Stimulated activated effector memory CD8-positive, alpha-beta T cell treated with anti-CD3 and anti-CD28 coated beads, Interleukin-12 subunit alpha, Interleukin-12 subunit beta, amount 100 ng/mL, for 72 hours (primary cell): ENCODE measurements at regions not wholly inside any gene's neighbourhood (a gene's known extent, or its start where the extent isn't known, plus 50 kb on each side); places are given as distances from the start of the nearest gene placed in this dataset.
A peak's percentile ranks its signal among the peaks of the same experiment; 100 is the strongest.

Experiments used
- ATAC-seq: fragments of 150-1000 bp; cut with Tn5 transposase; 2 replicates; pipeline ENCODE4 v1.10.0; 2021
- DNase-seq, 2 donors: peaks; one replicate each; pipeline ENCODE4 v3.0.0; 2021 to 2022; ENCODE audit warnings: low spot score in 2 of 2
- H3K27ac Mint-ChIP-seq: one replicate; pipeline ENCODE4 v1.8.0; 2022; ENCODE audit warnings: mild to moderate bottlenecking, mixed read lengths
- H3K36me3 Mint-ChIP-seq: one replicate; pipeline ENCODE4 v1.8.0; 2022; ENCODE audit warnings: mild to moderate bottlenecking, mixed read lengths
- H3K4me1 Mint-ChIP-seq: one replicate; pipeline ENCODE4 v1.8.0; 2022; ENCODE audit warnings: mixed read lengths
- H3K4me3 Mint-ChIP-seq: one replicate; pipeline ENCODE4 v1.8.0; 2022; ENCODE audit warnings: mild to moderate bottlenecking, mixed read lengths
- H3K9me3 Mint-ChIP-seq: one replicate; pipeline ENCODE4 v1.8.0; 2022; ENCODE audit warnings: mixed read lengths

DNA sequence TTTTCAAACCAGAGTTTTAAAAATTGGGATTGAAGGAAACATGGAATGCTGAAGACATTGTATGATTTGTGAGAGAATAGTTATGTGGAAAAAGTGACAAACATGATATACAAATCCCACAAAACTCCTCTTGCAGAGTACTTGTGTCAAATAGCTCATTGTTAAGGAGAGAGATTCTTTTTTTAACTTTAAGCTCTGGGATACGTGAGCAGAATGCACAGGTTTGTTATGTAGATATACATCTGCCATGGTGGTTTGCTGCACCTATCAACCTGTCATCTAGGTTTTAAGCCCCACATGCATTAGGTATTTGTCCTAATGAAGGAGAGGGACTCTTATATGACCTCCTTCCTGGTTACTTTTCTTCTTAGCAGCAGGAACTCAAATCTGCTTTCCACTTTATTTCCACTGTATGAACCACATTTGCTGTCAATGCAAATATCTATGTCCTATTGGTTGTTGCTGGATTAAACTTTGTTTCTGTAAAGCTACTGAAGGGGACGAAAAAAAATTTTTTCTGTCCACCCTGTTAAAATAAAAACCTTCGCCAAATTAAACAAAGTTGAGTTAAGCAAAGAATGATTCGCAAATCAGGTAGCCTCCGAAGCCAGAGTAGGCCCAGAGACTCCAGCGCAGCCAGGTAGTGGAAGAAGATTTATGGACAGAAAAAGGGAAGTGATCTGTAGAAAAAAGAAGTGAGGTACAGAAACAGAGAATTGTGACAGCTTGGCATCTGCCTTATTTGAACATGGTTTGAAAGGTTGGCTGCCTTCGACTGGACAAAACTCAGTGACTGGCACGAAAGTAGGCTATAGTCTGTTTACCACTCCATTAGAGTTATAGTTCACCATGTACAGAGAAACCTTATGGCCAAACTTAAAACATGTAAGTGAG lies 430.1 kb upstream of the CHST9 start:
- ATAC-seq: no peak
- DNase-seq: no peak
- Mint-ChIP-seq H3K27ac (no peak overlapping the region), H3K36me3 (no peaks in the 10 kb centered on the region), H3K4me3 (no peak overlapping the region), H3K9me3 (peaks cover 10% of the 10 kb centered on the region), H3K4me1 (no peaks in the 10 kb centered on the region)

DNA sequence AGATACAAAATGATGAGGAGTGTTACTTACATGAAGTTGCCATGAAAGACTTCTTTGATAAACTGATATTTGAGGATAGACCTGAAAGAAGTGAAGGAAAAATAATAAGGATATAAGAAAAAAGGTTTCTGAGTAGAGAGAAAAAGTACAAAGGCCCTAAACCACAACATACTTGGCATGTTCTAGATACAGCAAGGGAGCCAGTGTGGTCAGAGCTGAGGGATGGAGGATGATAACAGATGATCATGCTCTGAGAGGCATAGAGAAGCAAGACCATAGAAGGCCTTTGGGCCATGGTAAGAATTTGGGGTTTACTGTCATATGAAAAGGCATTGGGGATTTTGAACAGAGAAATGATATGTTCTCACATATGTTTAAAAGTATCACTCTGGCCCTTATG lies 424.1 kb upstream of the CHST9 start:
- H3K36me3 Mint-ChIP-seq: no peaks in the 10 kb centered on the region
- H3K9me3 Mint-ChIP-seq: no peaks in the 10 kb centered on the region
- ATAC-seq: no peak

DNA sequence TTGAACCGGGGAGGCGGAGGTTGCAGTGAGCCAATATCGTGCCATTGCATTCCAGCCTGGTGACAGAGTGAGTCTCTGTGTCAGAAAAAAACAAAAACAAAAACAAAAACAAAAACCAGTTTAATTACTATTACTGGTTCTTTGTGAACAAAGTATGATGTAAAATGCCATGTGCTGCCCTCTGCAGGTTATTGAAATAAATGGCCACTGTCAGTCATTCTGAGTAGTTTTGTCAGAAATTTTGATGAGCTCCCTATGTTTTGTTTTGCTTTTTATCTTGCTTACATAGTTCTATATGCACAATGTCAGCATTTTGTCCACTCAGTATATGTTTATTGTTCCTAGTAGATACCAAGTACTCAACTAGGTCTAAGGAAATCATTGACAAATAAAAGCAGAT lies 423.6 kb upstream of the CHST9 start:
- ATAC-seq (no peak), DNase-seq (no peak)
- Mint-ChIP-seq H3K36me3 (no peaks in the 10 kb centered on the region), H3K4me3 (no peak overlapping the region), H3K4me1 (no peaks in the 10 kb centered on the region), H3K27ac (no peak overlapping the region), H3K9me3 (no peaks in the 10 kb centered on the region)

More for the DNA sequence above, 424.1 kb upstream of the CHST9 start:
- no peak for DNase-seq
- no peak overlapping the region for H3K4me3 Mint-ChIP-seq
- H3K27ac Mint-ChIP-seq: no peak overlapping the region
- no peaks in the 10 kb centered on the region for H3K4me1 Mint-ChIP-seq

GRCh38 chr18:27608174-27608573 lies 423.1 kb upstream of the CHST9 start:
- ATAC-seq (no peak), DNase-seq (no peak)
- no peaks in the 10 kb centered on the region for H3K36me3 Mint-ChIP-seq
- no peaks in the 10 kb centered on the region for H3K9me3 Mint-ChIP-seq
- no peak overlapping the region for H3K4me3 Mint-ChIP-seq
- no peaks in the 10 kb centered on the region for H3K4me1 Mint-ChIP-seq
- H3K27ac Mint-ChIP-seq: no peak overlapping the region

DNA sequence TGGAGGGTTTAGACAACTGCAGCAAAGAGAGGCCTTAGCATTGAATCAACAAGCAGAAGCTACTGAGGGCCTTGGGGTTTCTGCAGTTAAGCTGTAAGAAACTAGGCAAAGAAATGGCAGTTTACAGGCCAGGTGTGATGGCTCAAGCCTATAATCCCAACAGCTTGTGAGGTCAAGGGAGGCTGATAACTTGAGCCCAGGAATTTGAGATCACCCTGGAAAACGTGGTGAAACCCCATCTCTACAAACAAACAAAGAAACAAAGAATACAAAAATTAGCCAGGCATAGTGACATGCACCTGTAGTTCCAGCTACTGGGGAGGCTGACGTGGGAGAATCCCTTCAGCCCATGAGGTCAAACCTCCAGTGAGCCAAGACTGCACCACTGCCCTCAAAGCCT lies 421.6 kb upstream of the CHST9 start:
- Mint-ChIP-seq H3K9me3 (no peaks in the 10 kb centered on the region), H3K4me3 (no peak overlapping the region), H3K4me1 (no peaks in the 10 kb centered on the region), H3K36me3 (no peaks in the 10 kb centered on the region), H3K27ac (no peak overlapping the region)
- ATAC-seq: no peak
- no peak for DNase-seq

DNA sequence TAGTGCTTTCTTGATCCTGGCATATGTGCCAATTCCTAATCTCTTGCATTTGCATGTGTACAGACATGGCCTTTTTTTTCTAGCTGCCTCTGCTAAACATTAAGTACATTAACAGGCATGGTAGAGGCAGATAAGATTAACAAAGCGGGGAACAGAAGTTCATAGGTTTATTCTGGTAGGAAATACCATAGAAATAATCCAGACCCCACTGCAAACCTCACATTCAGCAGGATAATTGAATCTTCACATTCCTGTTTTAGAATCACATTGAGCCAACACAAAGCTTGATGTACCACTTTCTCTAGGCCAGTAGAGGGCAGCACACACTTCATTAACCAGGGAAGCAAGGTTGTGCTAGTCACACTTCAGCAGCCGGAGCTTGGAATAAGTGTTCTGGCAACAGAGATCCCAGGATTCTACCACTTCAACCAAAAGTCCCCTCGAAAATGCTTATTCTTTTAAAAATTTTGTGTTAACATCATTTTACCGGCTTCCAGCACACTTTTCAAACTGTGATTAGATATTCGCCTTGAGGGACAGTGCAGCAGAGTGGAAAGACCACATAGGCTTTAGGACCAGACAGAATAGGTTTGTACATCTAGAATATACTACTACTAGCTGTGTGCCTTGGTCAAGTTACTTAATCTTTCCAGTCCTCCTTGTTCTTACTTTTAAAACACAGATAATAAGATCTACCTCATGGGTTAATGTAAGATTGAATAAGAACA lies 420.2 kb upstream of the CHST9 start:
- Mint-ChIP-seq H3K36me3 (no peaks in the 10 kb centered on the region), H3K9me3 (no peaks in the 10 kb centered on the region), H3K4me1 (no peaks in the 10 kb centered on the region), H3K4me3 (no peak overlapping the region), H3K27ac (no peak overlapping the region)
- ATAC-seq (no peak), DNase-seq (peak in 1 of 2 donors; percentile 49)

- Mint-ChIP-seq H3K4me1 (no peaks in the 10 kb centered on the region), H3K36me3 (no peaks in the 10 kb centered on the region), H3K27ac (no peak overlapping the region), H3K9me3 (peaks cover 4% of the 10 kb centered on the region), H3K4me3 (no peak overlapping the region)
- ATAC-seq (no peak), DNase-seq (no peak)
Measured at GRCh38 chr18:27604583-27604982, 419.5 kb upstream of the CHST9 start.

DNA sequence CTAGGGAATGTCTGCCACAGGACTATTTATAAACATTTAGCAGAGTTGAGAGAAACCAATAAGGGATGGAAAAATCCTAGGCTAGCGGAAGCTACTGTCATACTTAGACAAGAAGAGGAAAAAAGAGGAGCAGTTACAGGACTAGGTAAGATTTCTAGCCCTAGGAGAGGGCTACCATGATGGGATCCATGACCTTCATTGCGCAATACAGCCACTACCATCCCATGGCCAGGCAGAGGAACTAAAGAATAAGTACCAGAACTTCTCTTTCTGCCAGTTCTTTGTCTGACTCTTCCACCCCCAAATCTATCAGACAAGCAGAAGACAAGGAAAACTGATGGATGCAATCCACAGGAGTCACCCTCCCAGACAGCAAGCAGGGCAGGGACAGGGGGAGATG lies 417.0 kb upstream of the CHST9 start:
- DNase-seq (no peak), ATAC-seq (no peak)
- Mint-ChIP-seq H3K4me1 (no peaks in the 10 kb centered on the region), H3K4me3 (no peak overlapping the region), H3K9me3 (peaks cover 4% of the 10 kb centered on the region), H3K27ac (no peak overlapping the region), H3K36me3 (no peaks in the 10 kb centered on the region)

DNA sequence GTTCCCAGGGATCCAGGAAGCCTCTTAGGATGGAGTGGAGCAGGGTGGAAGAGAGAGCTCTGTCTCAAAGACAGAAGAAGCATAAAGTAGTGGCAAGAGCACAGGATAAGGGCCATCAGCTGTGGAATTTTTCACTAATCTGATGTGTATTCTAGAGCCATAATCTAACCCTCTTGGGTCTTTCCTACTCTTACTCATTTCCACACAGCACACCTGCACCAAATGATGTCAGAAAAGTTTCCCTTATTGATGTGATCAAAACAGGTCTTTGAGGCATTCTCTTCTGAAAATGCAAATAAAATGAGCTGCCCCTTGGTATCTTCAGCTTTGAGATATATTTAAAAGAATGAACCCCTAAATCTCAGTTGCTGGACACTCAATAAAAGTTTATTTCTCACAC lies 415.1 kb upstream of the CHST9 start:
- no peak for ATAC-seq
- no peak overlapping the region for H3K4me3 Mint-ChIP-seq
- no peaks in the 10 kb centered on the region for H3K4me1 Mint-ChIP-seq
- DNase-seq: no peak
- H3K27ac Mint-ChIP-seq: no peak overlapping the region
- H3K9me3 Mint-ChIP-seq: peaks cover 4% of the 10 kb centered on the region
- H3K36me3 Mint-ChIP-seq: no peaks in the 10 kb centered on the region

- Mint-ChIP-seq H3K9me3 (peaks cover 4% of the 10 kb centered on the region), H3K4me3 (no peak overlapping the region), H3K27ac (no peak overlapping the region), H3K36me3 (no peaks in the 10 kb centered on the region), H3K4me1 (no peaks in the 10 kb centered on the region)
- no peak for DNase-seq
- ATAC-seq: no peak
Measured at GRCh38 chr18:27599202-27599829, 414.2 kb upstream of the CHST9 start.

DNA sequence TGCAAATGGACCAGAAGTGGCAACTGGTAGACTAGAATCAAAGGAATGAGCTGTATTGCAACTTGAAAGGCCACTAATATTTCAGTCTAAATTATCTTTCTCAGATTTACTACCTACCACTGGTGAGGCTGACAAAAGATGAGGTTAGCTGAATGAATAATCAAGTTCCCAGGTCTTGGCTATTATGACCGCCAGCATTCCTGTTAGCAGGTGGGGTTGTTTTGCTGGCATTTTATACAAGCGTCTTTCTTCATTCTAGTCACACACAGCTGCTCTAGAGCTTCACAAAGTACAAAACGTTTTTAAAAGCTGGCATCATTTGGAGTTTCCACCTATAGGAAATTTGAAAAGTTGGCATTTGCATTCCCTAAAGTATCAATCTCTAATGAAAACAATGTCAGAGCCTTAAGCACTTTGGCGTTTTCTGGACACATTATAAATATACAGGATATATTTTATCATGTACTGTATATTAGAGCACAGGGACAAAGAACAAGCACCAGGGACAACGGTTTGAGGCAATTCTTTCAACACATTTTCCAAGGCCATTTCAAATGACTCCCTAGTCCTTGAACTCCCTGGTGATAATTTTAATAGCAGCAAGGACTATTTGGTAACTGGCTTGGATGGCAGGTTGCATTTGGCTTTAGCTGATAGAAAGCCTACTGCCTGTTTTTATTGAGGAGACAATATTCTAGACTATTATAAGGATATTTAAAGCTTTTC lies 410.2 kb upstream of the CHST9 start:
- DNase-seq (no peak), ATAC-seq (no peak)
- Mint-ChIP-seq H3K4me3 (no peak overlapping the region), H3K36me3 (no peaks in the 10 kb centered on the region), H3K27ac (no peak overlapping the region), H3K4me1 (no peaks in the 10 kb centered on the region), H3K9me3 (peaks cover 8% of the 10 kb centered on the region)

DNA sequence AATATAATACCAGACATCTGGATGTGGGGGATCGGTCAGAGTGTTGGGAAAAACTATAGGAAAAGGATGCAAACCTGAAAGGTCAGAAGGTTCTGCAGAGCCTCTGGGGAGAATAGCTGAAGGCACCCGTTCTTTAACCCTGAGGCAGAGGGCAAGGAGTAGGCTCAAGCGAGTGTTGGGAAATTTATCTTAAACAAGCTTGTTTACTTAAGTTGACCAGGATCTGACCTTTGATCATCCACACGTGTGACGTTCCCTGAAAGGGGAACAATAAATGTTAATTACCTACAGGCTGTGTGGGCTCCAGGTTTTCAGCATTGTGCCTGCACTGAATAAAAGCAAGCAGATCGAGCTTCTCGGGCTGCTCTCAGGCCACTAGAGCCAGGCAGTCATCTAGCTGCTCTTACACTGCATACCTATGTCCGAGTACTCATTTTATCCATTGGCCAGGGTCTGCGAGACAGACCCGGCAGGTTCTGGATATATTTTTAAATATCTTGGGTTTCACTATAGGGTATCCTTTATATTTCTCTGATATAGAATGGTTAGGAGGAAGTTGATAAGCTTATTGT lies 400.6 kb upstream of the CHST9 start:
- Mint-ChIP-seq H3K4me3 (no peak overlapping the region), H3K4me1 (no peaks in the 10 kb centered on the region), H3K36me3 (no peaks in the 10 kb centered on the region), H3K9me3 (peaks cover 6% of the 10 kb centered on the region), H3K27ac (no peak overlapping the region)
- ATAC-seq: no peak
- DNase-seq: no peak

DNA sequence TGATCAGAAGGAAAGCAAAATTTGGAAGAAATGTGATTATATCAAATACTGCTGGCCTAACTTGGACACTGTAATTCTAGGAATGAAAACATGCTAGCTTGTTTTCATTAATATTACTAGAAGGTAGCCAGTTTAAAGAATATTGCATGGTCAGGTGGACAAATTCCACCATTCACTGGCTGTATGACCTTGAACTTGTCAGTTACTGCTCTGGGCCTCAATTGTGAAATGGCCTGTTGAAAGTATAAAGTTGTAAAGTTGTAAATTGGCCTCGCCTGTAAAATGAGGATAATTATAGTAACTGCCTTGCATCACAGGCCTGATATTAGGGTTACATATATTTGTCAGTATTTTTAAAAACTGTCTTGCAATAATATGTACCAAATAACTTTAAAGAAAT lies 398.4 kb upstream of the CHST9 start:
- Mint-ChIP-seq H3K4me3 (no peak overlapping the region), H3K9me3 (peaks cover 4% of the 10 kb centered on the region), H3K27ac (no peak overlapping the region), H3K4me1 (no peaks in the 10 kb centered on the region), H3K36me3 (no peaks in the 10 kb centered on the region)
- DNase-seq (no peak), ATAC-seq (no peak)

- no peak for DNase-seq
- no peaks in the 10 kb centered on the region for H3K36me3 Mint-ChIP-seq
- H3K4me1 Mint-ChIP-seq: no peaks in the 10 kb centered on the region
Measured at GRCh38 chr18:27582760-27583412, 397.8 kb upstream of the CHST9 start.

More at GRCh38 chr18:27582760-27583412, 397.8 kb upstream of the CHST9 start:
- ATAC-seq: no peak
- Mint-ChIP-seq H3K9me3 (no peaks in the 10 kb centered on the region), H3K27ac (no peak overlapping the region), H3K4me3 (no peak overlapping the region)
